ENCODE measurements at regions not wholly inside any gene's neighbourhood (a gene's known extent, or its start where the extent isn't known, plus 50 kb on each side); places are given as distances from the start of the nearest gene placed in this dataset.

GRCh38 chr9:116102596-116102995 lies 51.0 kb upstream of the PAPPA start:
- no peak for DNase-seq
